ENCODE measurements at regions not wholly inside any gene's neighbourhood (a gene's known extent, or its start where the extent isn't known, plus 50 kb on each side); places are given as distances from the start of the nearest gene placed in this dataset.

DNA sequence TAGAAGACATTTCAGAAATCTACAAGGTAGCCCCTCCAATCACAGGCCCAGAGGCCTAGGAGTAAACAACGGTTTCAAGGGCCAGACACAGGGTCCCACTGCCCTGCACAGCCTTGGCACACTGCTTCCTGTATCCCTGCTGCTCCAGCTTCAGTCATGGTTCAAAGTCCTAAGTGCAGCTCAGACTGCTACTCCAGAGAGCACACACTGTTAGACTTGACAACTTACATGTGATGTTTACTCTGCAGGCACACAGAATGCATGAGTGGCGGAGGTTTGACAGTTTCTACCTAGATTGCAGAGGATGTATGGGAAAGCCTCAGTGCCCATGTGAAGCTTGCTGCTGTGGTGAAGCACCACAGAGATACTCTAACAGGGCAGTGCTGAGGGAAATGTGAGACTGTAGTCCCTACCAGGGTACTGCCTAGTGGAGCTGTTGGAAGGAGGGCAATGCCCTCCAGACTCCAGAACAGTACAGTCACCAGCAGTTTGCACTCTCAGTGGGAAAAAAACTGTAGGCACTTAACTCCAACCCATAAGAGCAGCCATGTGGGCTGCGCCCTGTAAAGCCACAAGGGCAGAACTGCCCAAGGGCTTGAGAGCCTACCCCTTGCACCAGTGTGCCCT, 270.0 kb downstream of the ZWINT start:
- H3K4me3 Mint-ChIP-seq: no peak overlapping the region

DNA sequence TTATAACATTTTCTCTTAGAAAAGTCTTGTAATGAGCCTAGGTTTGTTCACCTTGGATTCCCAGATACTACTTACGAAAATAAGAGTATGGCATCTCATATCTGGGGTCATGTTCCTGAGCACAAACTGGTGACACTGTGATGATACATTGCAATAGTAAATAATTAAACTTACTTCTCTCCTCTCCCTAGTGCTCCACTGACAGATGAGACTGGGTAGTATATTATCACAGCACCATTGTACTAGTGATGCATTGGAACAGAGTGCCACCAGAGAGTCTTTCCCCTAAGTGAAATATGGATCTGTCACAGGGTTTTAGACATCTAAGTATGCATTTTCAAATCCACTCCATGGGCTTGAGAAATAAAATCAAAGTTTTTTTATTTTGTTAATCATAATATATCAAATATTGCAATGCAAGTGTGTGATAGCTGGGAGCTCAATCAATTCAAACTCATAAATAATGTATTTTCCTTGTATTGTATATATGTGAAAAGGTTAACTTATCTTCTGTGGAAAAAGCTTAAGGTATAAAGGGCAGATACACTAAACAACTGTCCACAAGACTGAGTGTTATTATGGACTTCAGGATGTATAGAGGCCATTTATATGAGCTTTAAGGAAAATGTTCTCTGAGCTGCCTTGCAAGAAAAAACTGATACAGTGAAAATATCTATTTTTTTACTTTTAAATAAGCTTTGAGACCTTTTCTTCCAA, 275.5 kb downstream of the ZWINT start:
- H3K27ac Mint-ChIP-seq: no peak overlapping the region
- H3K4me1 Mint-ChIP-seq: no peaks in the 10 kb centered on the region
- H3K9me3 Mint-ChIP-seq: peaks cover 17% of the 10 kb centered on the region
- TF ChIP-seq, protein P1, sequence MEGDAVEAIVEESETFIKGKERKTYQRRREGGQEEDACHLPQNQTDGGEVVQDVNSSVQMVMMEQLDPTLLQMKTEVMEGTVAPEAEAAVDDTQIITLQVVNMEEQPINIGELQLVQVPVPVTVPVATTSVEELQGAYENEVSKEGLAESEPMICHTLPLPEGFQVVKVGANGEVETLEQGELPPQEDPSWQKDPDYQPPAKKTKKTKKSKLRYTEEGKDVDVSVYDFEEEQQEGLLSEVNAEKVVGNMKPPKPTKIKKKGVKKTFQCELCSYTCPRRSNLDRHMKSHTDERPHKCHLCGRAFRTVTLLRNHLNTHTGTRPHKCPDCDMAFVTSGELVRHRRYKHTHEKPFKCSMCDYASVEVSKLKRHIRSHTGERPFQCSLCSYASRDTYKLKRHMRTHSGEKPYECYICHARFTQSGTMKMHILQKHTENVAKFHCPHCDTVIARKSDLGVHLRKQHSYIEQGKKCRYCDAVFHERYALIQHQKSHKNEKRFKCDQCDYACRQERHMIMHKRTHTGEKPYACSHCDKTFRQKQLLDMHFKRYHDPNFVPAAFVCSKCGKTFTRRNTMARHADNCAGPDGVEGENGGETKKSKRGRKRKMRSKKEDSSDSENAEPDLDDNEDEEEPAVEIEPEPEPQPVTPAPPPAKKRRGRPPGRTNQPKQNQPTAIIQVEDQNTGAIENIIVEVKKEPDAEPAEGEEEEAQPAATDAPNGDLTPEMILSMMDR (IDR thresholded peaks at IDR 0.05; ENCODE audit: unreplicated experiment in 3 of 3): no peak
- H3K4me3 Mint-ChIP-seq: no peak overlapping the region
- H3K27me3 Mint-ChIP-seq (ENCODE audit: low read depth): no peaks in the 10 kb centered on the region
- no peaks in the 10 kb centered on the region for H3K36me3 Mint-ChIP-seq (ENCODE audit: low read depth)

More for the DNA sequence above, 270.0 kb downstream of the ZWINT start:
- Mint-ChIP-seq H3K4me1 (no peaks in the 10 kb centered on the region), H3K27ac (no peak overlapping the region), H3K27me3 (ENCODE audit: low read depth) (no peaks in the 10 kb centered on the region), H3K36me3 (ENCODE audit: low read depth) (no peaks in the 10 kb centered on the region), H3K9me3 (peaks cover 22% of the 10 kb centered on the region)
- TF ChIP-seq, protein P1 (IDR thresholded peaks at IDR 0.05; ENCODE audit: unreplicated experiment in 3 of 3): no peak

DNA sequence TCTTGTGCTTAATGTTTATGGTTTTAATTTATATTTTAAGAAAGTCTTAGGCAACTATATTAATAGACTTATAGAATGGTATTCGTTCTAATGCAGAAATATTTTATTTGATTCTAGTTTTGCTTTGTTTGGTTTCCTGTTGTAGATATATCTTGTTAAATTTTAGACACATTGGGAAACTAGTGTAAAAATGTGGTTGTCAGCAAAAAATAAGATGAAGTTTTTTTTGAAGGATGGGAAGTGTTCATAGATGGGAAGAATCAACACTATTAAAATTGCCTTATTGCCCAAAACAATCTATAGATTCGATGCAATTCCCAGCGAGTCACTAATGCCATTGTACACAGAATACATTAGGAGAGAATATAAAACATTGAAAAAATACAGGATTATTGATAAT, 278.9 kb downstream of the ZWINT start:
- TF ChIP-seq, protein P1 (IDR thresholded peaks at IDR 0.05; ENCODE audit: unreplicated experiment in 3 of 3): no peak
- peaks cover 3% of the 10 kb centered on the region for H3K27me3 Mint-ChIP-seq (ENCODE audit: low read depth)
- peaks cover 2% of the 10 kb centered on the region for H3K9me3 Mint-ChIP-seq
- no peaks in the 10 kb centered on the region for H3K4me1 Mint-ChIP-seq
- no peaks in the 10 kb centered on the region for H3K36me3 Mint-ChIP-seq (ENCODE audit: low read depth)
- H3K4me3 Mint-ChIP-seq: no peak overlapping the region
- H3K27ac Mint-ChIP-seq: no peak overlapping the region

DNA sequence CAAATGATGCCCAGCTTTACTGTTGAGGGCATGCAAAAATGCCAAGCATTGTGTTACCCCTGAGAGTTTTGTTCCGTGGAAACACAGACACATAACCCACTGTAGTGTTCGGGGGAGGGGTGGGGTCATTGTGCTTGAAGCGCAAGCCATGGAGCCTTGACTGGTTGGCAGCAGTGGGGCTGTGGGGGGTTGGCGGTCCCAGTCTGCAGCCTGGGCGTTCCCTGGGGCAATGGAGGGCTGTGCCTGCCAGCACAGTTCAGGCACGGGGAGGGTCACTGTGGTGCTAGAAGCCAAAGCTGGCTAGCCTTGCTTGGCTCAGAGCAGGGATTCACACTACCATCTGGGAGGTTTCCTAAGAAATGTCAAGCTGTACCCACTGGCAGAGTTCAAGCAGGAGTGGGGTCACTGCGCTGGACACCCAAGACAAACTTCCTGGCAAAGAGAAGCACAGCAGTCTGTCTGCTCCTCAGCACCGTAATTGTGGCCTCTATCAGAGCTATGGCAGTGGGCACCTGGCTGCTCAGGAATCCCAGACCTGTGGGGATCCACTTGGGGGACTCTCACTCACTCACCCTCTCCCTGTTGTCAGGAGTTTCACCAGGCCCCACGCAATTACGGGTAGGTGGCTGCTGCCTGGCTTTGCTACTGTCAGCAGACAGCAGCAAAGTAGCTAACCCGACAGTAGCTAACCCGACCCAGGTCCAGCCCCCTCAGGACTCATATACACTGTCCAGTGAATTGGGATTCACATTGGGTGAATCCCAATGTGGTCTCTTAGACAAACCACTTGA, 292.4 kb downstream of the ZWINT start:
- Mint-ChIP-seq H3K4me1 (no peaks in the 10 kb centered on the region), H3K27me3 (ENCODE audit: low read depth) (no peaks in the 10 kb centered on the region), H3K36me3 (ENCODE audit: low read depth) (no peaks in the 10 kb centered on the region), H3K27ac (no peak overlapping the region), H3K9me3 (peaks cover 4% of the 10 kb centered on the region), H3K4me3 (no peak overlapping the region)
- TF ChIP-seq, protein P1 (IDR thresholded peaks at IDR 0.05; ENCODE audit: unreplicated experiment in 3 of 3): no peak

DNA sequence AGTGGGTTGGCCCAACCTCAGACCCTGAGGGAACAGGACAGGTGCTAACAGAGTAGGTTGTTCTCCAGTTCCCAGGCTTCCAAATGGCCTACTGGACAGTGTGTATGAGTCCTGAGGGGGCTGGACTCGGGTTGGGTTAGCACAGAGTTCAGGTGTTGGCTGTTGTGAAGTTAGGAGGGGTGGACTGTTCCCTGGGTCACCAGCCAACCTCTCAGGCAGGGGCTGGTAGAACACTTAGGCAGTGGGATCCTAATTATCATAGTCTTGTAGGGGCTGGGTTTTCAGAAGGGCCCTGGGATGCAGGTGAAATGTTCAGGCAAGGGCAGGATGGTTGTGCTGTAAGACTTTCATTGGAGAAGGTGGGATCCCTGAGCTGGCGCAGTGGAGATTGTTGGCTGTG, 293.0 kb downstream of the ZWINT start:
- H3K27me3 Mint-ChIP-seq (ENCODE audit: low read depth): no peaks in the 10 kb centered on the region
- no peaks in the 10 kb centered on the region for H3K4me1 Mint-ChIP-seq
- no peak overlapping the region for H3K27ac Mint-ChIP-seq
- TF ChIP-seq, protein P1 (IDR thresholded peaks at IDR 0.05; ENCODE audit: unreplicated experiment in 3 of 3): no peak
- H3K4me3 Mint-ChIP-seq: no peak overlapping the region
- peaks cover 4% of the 10 kb centered on the region for H3K9me3 Mint-ChIP-seq
- no peaks in the 10 kb centered on the region for H3K36me3 Mint-ChIP-seq (ENCODE audit: low read depth)

Measured in nephron (organoid).